ENCODE measurements at regions not wholly inside any gene's neighbourhood (a gene's known extent, or its start where the extent isn't known, plus 50 kb on each side); places are given as distances from the start of the nearest gene placed in this dataset.

DNA sequence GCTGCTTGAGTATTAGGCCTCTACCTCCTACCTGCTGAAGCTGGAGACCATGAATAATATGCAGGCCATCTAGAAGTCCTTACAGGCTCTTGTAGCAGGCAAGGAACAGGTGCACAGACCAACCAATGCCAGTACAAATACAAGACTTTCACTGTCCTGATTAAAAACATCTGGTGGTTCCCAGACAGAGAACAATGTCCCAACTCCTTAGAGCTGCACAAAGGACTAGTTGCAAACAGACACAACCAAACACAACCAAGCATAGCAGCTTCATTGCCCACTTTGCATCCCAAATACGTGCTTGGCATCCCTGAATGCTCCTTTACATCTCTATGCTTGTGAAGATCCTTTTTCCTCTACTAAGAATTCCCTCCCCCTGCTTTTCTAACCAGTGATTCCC, 98.1 kb upstream of the CXADR start:
- Histone ChIP-seq H3K79me2 (ENCODE audit: insufficient read depth, low read length) (no peaks in the 10 kb centered on the region), H3K4me2 (ENCODE audit: insufficient read depth, low read length) (no peak overlapping the region), H3K4me3 (ENCODE audit: insufficient read depth, low read length) (no peak overlapping the region), H4K20me1 (ENCODE audit: insufficient read depth, low read length) (no peaks in the 10 kb centered on the region), H3K27ac (ENCODE audit: low read depth, low read length) (no peak overlapping the region), H3K36me3 (ENCODE audit: insufficient read depth, low read length) (no peaks in the 10 kb centered on the region), H3K4me1 (ENCODE audit: insufficient read depth, low read length) (no peaks in the 10 kb centered on the region), H3K9me3 (ENCODE audit: low read depth, low read length) (no peaks in the 10 kb centered on the region), H3K27me3 (ENCODE audit: insufficient read depth, low read length) (no peaks in the 10 kb centered on the region), H2AFZ (ENCODE audit: low read length) (no peak overlapping the region)
- no peak for DNase-seq (ENCODE audit: insufficient read length, low spot score, missing footprints)
- TF ChIP-seq, protein P1, sequence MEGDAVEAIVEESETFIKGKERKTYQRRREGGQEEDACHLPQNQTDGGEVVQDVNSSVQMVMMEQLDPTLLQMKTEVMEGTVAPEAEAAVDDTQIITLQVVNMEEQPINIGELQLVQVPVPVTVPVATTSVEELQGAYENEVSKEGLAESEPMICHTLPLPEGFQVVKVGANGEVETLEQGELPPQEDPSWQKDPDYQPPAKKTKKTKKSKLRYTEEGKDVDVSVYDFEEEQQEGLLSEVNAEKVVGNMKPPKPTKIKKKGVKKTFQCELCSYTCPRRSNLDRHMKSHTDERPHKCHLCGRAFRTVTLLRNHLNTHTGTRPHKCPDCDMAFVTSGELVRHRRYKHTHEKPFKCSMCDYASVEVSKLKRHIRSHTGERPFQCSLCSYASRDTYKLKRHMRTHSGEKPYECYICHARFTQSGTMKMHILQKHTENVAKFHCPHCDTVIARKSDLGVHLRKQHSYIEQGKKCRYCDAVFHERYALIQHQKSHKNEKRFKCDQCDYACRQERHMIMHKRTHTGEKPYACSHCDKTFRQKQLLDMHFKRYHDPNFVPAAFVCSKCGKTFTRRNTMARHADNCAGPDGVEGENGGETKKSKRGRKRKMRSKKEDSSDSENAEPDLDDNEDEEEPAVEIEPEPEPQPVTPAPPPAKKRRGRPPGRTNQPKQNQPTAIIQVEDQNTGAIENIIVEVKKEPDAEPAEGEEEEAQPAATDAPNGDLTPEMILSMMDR (IDR thresholded peaks at IDR 0.05; ENCODE audit: extremely low read depth, low read depth, low read length): no peak

DNA sequence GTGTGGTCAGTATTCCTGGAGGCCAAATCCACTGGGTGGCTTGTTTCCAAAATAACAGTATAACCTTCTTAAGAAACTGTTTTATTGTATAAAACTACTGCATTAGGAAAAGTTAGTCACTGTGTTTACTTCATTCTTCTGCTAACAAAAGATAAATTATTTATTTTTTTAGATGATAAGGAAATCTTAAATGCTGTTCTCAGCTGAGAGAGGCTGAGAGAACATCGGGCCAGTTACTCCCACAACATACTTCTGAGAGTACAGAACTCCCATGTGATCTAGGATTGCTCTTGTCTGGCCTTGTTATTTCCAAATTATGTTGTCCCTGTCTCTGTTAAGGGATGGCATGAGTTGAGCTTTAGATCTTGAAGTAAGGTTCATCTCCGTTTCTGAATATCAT, 96.7 kb upstream of the CXADR start:
- Histone ChIP-seq H3K79me2 (ENCODE audit: insufficient read depth, low read length) (no peaks in the 10 kb centered on the region), H3K27me3 (ENCODE audit: insufficient read depth, low read length) (no peaks in the 10 kb centered on the region), H4K20me1 (ENCODE audit: insufficient read depth, low read length) (no peaks in the 10 kb centered on the region), H3K4me3 (ENCODE audit: insufficient read depth, low read length) (no peak overlapping the region), H3K4me1 (ENCODE audit: insufficient read depth, low read length) (no peaks in the 10 kb centered on the region), H2AFZ (ENCODE audit: low read length) (no peak overlapping the region), H3K4me2 (ENCODE audit: insufficient read depth, low read length) (no peak overlapping the region), H3K27ac (ENCODE audit: low read depth, low read length) (no peak overlapping the region), H3K36me3 (ENCODE audit: insufficient read depth, low read length) (no peaks in the 10 kb centered on the region), H3K9me3 (ENCODE audit: low read depth, low read length) (no peaks in the 10 kb centered on the region)
- TF ChIP-seq, protein P1 (IDR thresholded peaks at IDR 0.05; ENCODE audit: extremely low read depth, low read depth, low read length): no peak
- no peak for DNase-seq (ENCODE audit: insufficient read length, low spot score, missing footprints)

DNA sequence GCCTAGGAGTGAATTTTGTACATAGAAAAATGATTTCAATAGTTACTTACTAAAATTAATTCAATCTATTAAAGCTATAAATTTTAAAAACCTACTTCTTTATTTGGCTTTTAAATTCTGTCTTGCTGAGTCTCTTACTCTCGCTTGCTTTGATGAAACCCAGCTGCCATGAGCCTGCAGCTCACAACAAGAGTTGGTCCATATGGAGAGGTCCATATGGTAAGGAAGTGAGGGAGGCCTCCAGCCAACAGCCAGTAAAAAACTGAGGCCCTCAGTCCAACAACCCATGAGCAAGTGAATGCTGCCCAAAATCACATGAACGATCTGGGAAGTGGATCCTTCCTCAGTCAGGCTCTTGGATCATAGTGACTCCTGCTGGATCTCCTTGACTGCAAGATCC, 89.9 kb upstream of the CXADR start:
- no peak for DNase-seq (ENCODE audit: insufficient read length, low spot score, missing footprints)
- Histone ChIP-seq H3K79me2 (ENCODE audit: insufficient read depth, low read length) (no peaks in the 10 kb centered on the region), H3K4me2 (ENCODE audit: insufficient read depth, low read length) (no peak overlapping the region), H3K4me1 (ENCODE audit: insufficient read depth, low read length) (no peaks in the 10 kb centered on the region), H4K20me1 (ENCODE audit: insufficient read depth, low read length) (no peaks in the 10 kb centered on the region), H3K27me3 (ENCODE audit: insufficient read depth, low read length) (no peaks in the 10 kb centered on the region), H3K9me3 (ENCODE audit: low read depth, low read length) (no peaks in the 10 kb centered on the region), H3K27ac (ENCODE audit: low read depth, low read length) (no peak overlapping the region), H3K36me3 (ENCODE audit: insufficient read depth, low read length) (no peaks in the 10 kb centered on the region), H3K4me3 (ENCODE audit: insufficient read depth, low read length) (no peak overlapping the region), H2AFZ (ENCODE audit: low read length) (no peak overlapping the region)
- TF ChIP-seq, protein P1 (IDR thresholded peaks at IDR 0.05; ENCODE audit: extremely low read depth, low read depth, low read length): no peak

DNA sequence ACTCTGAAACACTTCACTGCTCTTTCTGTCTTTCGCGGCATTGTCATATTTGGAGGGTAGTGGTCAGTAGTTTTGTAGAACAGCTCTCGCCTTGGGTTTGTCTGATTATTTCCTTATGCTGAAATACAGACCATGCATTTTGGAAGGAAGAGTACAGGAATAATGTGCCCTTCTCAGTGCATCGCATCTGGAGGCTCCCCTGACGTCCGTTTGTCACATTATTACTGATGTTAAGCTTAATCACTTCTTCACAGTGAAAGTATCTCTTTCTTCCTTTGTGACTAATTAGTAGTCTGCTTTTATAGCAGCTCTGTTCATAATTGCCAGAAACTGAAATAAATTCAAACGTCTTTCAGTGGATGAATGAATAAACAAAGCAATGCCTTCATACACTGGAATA, 85.7 kb upstream of the CXADR start:
- H3K4me2 ChIP-seq (ENCODE audit: insufficient read depth, low read length): no peak overlapping the region

More for the DNA sequence above, 85.7 kb upstream of the CXADR start:
- no peak overlapping the region for H3K4me3 ChIP-seq (ENCODE audit: insufficient read depth, low read length)
- H3K27ac ChIP-seq (ENCODE audit: low read depth, low read length): no peak overlapping the region
- no peaks in the 10 kb centered on the region for H3K36me3 ChIP-seq (ENCODE audit: insufficient read depth, low read length)
- TF ChIP-seq, protein P1 (IDR thresholded peaks at IDR 0.05; ENCODE audit: extremely low read depth, low read depth, low read length): no peak
- no peaks in the 10 kb centered on the region for H3K27me3 ChIP-seq (ENCODE audit: insufficient read depth, low read length)
- DNase-seq (ENCODE audit: insufficient read length, low spot score, missing footprints): no peak
- no peaks in the 10 kb centered on the region for H4K20me1 ChIP-seq (ENCODE audit: insufficient read depth, low read length)
- H3K9me3 ChIP-seq (ENCODE audit: low read depth, low read length): no peaks in the 10 kb centered on the region
- no peaks in the 10 kb centered on the region for H3K79me2 ChIP-seq (ENCODE audit: insufficient read depth, low read length)
- H3K4me1 ChIP-seq (ENCODE audit: insufficient read depth, low read length): no peaks in the 10 kb centered on the region
- H2AFZ ChIP-seq (ENCODE audit: low read length): no peak overlapping the region
